Liver (tissue), 8 donors: ENCODE measurements at regions not wholly inside any gene's neighbourhood (a gene's known extent, or its start where the extent isn't known, plus 50 kb on each side); places are given as distances from the start of the nearest gene placed in this dataset.
"Not testable (repeated sequence)": the region's sequence is repeated elsewhere in the genome, so short reads cannot be mapped to it uniquely, and the experiment has no call there.

ENCODE experiments used
- DNase-seq: peaks from one replicate; pipeline ENCODE4 v3.0.0-alpha.2; 2017; ENCODE audit warnings: low spot score
- H3K27ac ChIP-seq, 2 donors: one replicate each; pipeline ENCODE4 v1.7.0; 2013; ENCODE audit warnings: inconsistent platforms in 2 of 2, low read length in 2 of 2, control low read depth in 1 of 2, low read depth in 1 of 2, mild to moderate bottlenecking in 1 of 2
- H3K27me3 ChIP-seq, 4 donors: one replicate each; pipeline versions ENCODE4 v1.6.1 to v1.7.0; 2013; ENCODE audit warnings: low read length in 3 of 4, inconsistent platforms in 1 of 4, mild to moderate bottlenecking in 1 of 4, moderate library complexity in 1 of 4; ENCODE audit not compliant: control insufficient read depth in 4 of 4, insufficient read depth in 4 of 4
- H3K36me3 ChIP-seq, 4 donors: one replicate each; pipeline versions ENCODE4 v1.6.1 to v1.7.0; 2013; ENCODE audit warnings: low read length in 3 of 4, mild to moderate bottlenecking in 3 of 4, low read depth in 1 of 4, moderate library complexity in 1 of 4; ENCODE audit not compliant: control insufficient read depth in 4 of 4, insufficient read depth in 3 of 4
- H3K4me1 ChIP-seq, 4 donors: one replicate each; pipeline versions ENCODE4 v1.6.1 to v1.7.0; 2013; ENCODE audit warnings: low read length in 3 of 4, mild to moderate bottlenecking in 3 of 4, moderate library complexity in 1 of 4; ENCODE audit not compliant: control insufficient read depth in 4 of 4, insufficient read depth in 4 of 4
- H3K4me3 ChIP-seq, 3 donors: one replicate each; pipeline versions ENCODE4 v1.6.1 to v1.7.0; 2013; ENCODE audit warnings: low read length in 3 of 3, control low read depth in 1 of 3, low read depth in 1 of 3, mild to moderate bottlenecking in 1 of 3
- H3K9ac ChIP-seq, 2 donors: one replicate each; pipeline ENCODE4 v1.7.0; 2013; ENCODE audit warnings: low read length in 2 of 2, mild to moderate bottlenecking in 2 of 2, moderate library complexity in 2 of 2, control low read depth in 1 of 2, low read depth in 1 of 2
- H3K9me3 ChIP-seq, 4 donors: one replicate each; pipeline versions ENCODE4 v1.6.1 to v1.7.0; 2013; ENCODE audit warnings: low read length in 3 of 4; ENCODE audit not compliant: control insufficient read depth in 4 of 4
- ATF3 ChIP-seq: IDR thresholded peaks from 2 replicates; pipeline ENCODE4 v1.6.1; 2016; ENCODE audit warnings: antibody characterized with exemption
- EGR1 ChIP-seq, 2 donors: IDR thresholded peaks; 2 replicates each; pipeline ENCODE4 v1.6.1; 2016 to 2018; ENCODE audit warnings: antibody characterized with exemption in 2 of 2, low read depth in 2 of 2
- FOXA1 ChIP-seq: IDR thresholded peaks from 2 replicates; pipeline ENCODE4 v1.6.1; 2016; ENCODE audit warnings: antibody characterized with exemption
- FOXA2 ChIP-seq: IDR thresholded peaks from 2 replicates; pipeline ENCODE4 v1.6.1; 2016; ENCODE audit warnings: antibody characterized with exemption
- GABPA ChIP-seq, 2 donors: IDR thresholded peaks in 1 of 2; conservative IDR thresholded peaks in 1 of 2; 2 replicates each; pipeline ENCODE4 v1.6.1; 2016; ENCODE audit warnings: antibody characterized with exemption in 2 of 2, mild to moderate bottlenecking in 1 of 2, moderate library complexity in 1 of 2
- HNF4A ChIP-seq, 2 donors: conservative IDR thresholded peaks; 2 replicates each; pipeline ENCODE4 v1.6.1; 2016; ENCODE audit warnings: antibody characterized with exemption in 2 of 2, mild to moderate bottlenecking in 2 of 2
- HNF4G ChIP-seq: IDR thresholded peaks from 2 replicates; pipeline ENCODE4 v1.6.1; 2016; ENCODE audit warnings: antibody characterized with exemption
- JUND ChIP-seq, 2 donors: IDR thresholded peaks; 2 replicates each; pipeline ENCODE4 v1.6.1; 2016; ENCODE audit warnings: antibody characterized with exemption in 2 of 2
- RAD21 ChIP-seq, 2 donors: IDR thresholded peaks; 2 replicates each; pipeline ENCODE4 v1.6.1; 2016; ENCODE audit warnings: antibody characterized with exemption in 2 of 2, mild to moderate bottlenecking in 2 of 2
- REST ChIP-seq: IDR thresholded peaks from 2 replicates; pipeline ENCODE4 v1.6.1; 2016; ENCODE audit warnings: antibody characterized with exemption, mild to moderate bottlenecking
- RXRA ChIP-seq, 2 donors: IDR thresholded peaks; 2 replicates each; pipeline ENCODE4 v1.6.1; 2017 to 2018; ENCODE audit warnings: antibody characterized with exemption in 2 of 2, mild to moderate bottlenecking in 1 of 2
- SP1 ChIP-seq: IDR thresholded peaks from 2 replicates; pipeline ENCODE4 v1.6.1; 2018; ENCODE audit warnings: antibody characterized with exemption, mild to moderate bottlenecking
- TAF1 ChIP-seq: conservative IDR thresholded peaks from 2 replicates; pipeline ENCODE4 v1.6.1; 2016; ENCODE audit warnings: antibody characterized with exemption, mild to moderate bottlenecking
- ZBTB33 ChIP-seq: IDR thresholded peaks from 2 replicates; pipeline ENCODE4 v1.6.1; 2016; ENCODE audit warnings: antibody characterized with exemption
- WGBS: extraction: QIAGEN DNeasy Blood & Tissue Kit; methylation state at CpG from one replicate; pipeline ENCODE4 v1.1.7; 2013; 5-methylcytosine and 5-hydroxymethylcytosine counted together
- TF ChIP-seq, protein P1 (sequence below): IDR thresholded peaks from 2 replicates; pipeline ENCODE4 v1.6.1; 2016; ENCODE audit warnings: antibody characterized with exemption
- TF ChIP-seq, protein P2 (sequence below): fragments of 150-350 bp; IDR thresholded peaks from 2 replicates; pipeline ENCODE4 v1.5.1; 2017; ENCODE audit warnings: improper control_type of control experiment, low read depth, low read length; ENCODE audit not compliant: missing input control
- donor health status: healthy.
- donor health status: healthy.
- donor health status: healthy.
- donor health status: healthy.
- donor health status: healthy.

DNA sequence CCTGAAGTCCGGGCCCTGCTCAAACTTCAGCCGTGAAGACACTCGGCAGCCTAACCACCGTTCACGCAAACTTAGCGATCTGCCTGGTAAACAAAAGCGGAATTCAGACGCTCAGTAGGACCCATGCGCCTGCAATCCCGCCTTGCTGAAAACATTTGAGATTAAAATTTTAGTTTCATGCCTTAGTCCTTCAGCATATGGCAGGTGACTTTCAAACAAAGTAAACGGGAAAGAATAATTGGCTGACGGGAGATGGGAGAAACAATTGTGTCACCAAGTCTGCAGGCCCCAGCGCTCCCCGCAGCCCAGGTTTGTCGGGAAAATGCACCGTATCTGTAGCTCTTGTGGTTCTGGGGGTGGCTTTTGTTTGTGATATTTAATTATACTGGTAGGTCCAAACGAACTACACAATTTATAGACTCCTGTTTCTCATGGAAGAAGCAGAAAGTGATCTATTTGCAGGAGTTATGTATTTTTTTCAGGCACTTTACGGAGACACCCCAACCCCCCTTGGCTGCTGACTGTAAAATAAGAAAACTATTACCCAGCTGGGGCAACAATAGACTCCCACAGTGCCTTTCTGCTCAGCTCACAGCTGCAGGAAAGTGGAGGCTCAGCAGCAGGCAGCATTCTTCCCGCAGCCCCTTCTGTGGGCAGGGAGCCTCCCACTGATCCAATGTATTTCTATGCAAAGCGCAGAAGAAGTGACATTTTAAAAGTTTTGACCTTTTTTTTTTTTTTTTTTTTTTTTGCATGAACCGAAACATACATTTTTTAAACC is 94.8 kb downstream of the SOX1 start:
- Histone ChIP-seq H3K9ac (no peak overlapping the region), H3K27ac (no peak overlapping the region), H3K4me1 (no peaks in the 10 kb centered on the region), H3K36me3 (no peaks in the 10 kb centered on the region), H3K4me3 (no peak overlapping the region), H3K9me3 (no peaks in the 10 kb centered on the region), H3K27me3 (no peaks in the 10 kb centered on the region)
- no peak for DNase-seq
- WGBS = 45% methylated on average over 21 of the region's 21 CpGs
- TF ChIP-seq HNF4A (conservative IDR thresholded peaks at IDR 0.05) (no peak), ATF3 (no peak)

GRCh38 chr13:112163691-112164660 is 97.0 kb downstream of the SOX1 start:
- not testable (repeated sequence) for H3K27me3 ChIP-seq, H3K9me3 ChIP-seq, H3K4me1 ChIP-seq, H3K9ac ChIP-seq, H3K36me3 ChIP-seq, DNase-seq, H3K4me3 ChIP-seq, H3K27ac ChIP-seq
- WGBS = 95% methylated on average over 97 of the region's 97 CpGs

DNA sequence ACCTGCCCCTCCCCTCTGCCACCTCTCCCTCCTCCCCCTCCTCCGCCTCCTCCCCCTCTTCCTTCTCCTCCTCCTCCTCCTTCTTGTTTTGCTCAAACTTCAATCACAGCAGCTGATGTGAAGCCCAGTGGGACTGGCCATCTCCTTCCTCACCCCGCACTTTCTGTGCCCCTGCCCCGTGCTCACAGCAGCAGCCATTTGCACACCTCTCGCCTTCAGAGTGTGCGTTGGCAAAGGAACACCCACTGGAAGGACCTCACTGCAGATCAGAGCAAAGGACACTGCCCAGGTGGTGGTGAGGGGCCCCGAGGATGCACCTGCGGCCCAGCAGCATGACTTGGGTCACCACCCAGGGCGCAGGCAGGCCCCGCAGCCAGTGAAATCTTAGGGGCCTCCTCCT is 98.8 kb downstream of the SOX1 start:
- Histone ChIP-seq H3K9ac (no peak overlapping the region), H3K4me1 (no peaks in the 10 kb centered on the region), H3K36me3 (no peaks in the 10 kb centered on the region), H3K9me3 (no peaks in the 10 kb centered on the region), H3K27ac (no peak overlapping the region), H3K27me3 (no peaks in the 10 kb centered on the region), H3K4me3 (no peak overlapping the region)
- no peak for DNase-seq
- no peak for TF ChIP-seq ZBTB33
- TF ChIP-seq RAD21 (IDR thresholded peaks at IDR 0.05) = no peak
- TF ChIP-seq HNF4A (conservative IDR thresholded peaks at IDR 0.05) = no peak
- TF ChIP-seq REST = no peak
- no peak for TF ChIP-seq FOXA1
- TF ChIP-seq, protein P1, sequence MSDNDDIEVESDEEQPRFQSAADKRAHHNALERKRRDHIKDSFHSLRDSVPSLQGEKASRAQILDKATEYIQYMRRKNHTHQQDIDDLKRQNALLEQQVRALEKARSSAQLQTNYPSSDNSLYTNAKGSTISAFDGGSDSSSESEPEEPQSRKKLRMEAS = no peak
- TF ChIP-seq, protein P2, sequence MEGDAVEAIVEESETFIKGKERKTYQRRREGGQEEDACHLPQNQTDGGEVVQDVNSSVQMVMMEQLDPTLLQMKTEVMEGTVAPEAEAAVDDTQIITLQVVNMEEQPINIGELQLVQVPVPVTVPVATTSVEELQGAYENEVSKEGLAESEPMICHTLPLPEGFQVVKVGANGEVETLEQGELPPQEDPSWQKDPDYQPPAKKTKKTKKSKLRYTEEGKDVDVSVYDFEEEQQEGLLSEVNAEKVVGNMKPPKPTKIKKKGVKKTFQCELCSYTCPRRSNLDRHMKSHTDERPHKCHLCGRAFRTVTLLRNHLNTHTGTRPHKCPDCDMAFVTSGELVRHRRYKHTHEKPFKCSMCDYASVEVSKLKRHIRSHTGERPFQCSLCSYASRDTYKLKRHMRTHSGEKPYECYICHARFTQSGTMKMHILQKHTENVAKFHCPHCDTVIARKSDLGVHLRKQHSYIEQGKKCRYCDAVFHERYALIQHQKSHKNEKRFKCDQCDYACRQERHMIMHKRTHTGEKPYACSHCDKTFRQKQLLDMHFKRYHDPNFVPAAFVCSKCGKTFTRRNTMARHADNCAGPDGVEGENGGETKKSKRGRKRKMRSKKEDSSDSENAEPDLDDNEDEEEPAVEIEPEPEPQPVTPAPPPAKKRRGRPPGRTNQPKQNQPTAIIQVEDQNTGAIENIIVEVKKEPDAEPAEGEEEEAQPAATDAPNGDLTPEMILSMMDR = no peak
- TF ChIP-seq SP1 = no peak
- no peak for TF ChIP-seq GABPA (IDR thresholded peaks at IDR 0.05 in 1 of 2, conservative IDR thresholded peaks at IDR 0.05 in 1 of 2)
- TF ChIP-seq RXRA (IDR thresholded peaks at IDR 0.05) = no peak
- no peak for TF ChIP-seq TAF1
- TF ChIP-seq FOXA2 = no peak
- no peak for TF ChIP-seq ATF3
- no peak for TF ChIP-seq HNF4G
- TF ChIP-seq EGR1 (IDR thresholded peaks at IDR 0.05; ENCODE audit: low read depth in 2 of 2) = no peak
- no peak for TF ChIP-seq JUND (IDR thresholded peaks at IDR 0.05)
- 67% methylated on average over 9 of the region's 9 CpGs for WGBS
